OCI-LY3 (cell line): ENCODE measurements at regions not wholly inside any gene's neighbourhood (a gene's known extent, or its start where the extent isn't known, plus 50 kb on each side); places are given as distances from the start of the nearest gene placed in this dataset.

Experiments used
- H2AFZ ChIP-seq: fragments of 200-600, 300-600 bp; shearing (Covaris generic); 2 replicates; pipeline ENCODE4 v1.6.0; 2014; ENCODE audit warnings: antibody characterized with exemption, low read depth, low read length
- H3K27ac ChIP-seq: fragments of 200-600, 300-600 bp; sonication (generic); 2 replicates; pipeline ENCODE4 v1.5.1; 2014; ENCODE audit warnings: mild to moderate bottlenecking, low read length, moderate library complexity, mixed read lengths
- H3K27me3 ChIP-seq: fragments of 200-600, 300-600 bp; sonication (generic); 2 replicates; pipeline ENCODE4 v1.6.1; 2014; ENCODE audit warnings: low read depth, low read length, mixed read lengths
- H3K36me3 ChIP-seq: fragments of 200-600, 300-600 bp; sonication (generic); replicated peaks from 2 replicates; pipeline ENCODE3; 2014; ENCODE audit warnings: low read depth, low read length, mixed read lengths
- H3K4me1 ChIP-seq: fragments of 300-600, 200-600 bp; sonication (generic); 2 replicates; pipeline ENCODE4 v1.6.1; 2014; ENCODE audit warnings: low read length, mixed read lengths
- H3K4me2 ChIP-seq: fragments of 200-600, 300-600 bp; sonication (generic); 2 replicates; pipeline ENCODE4 v1.6.1; 2014; ENCODE audit warnings: low read length, mixed read lengths
- H3K4me3 ChIP-seq: fragments of 300-600, 200-600 bp; sonication (generic); 2 replicates; pipeline ENCODE4 v1.5.1; 2014; ENCODE audit warnings: antibody characterized with exemption, mild to moderate bottlenecking, low read length, moderate library complexity
- H3K79me2 ChIP-seq: fragments of 300-600, 200-600 bp; shearing (Covaris generic); 2 replicates; pipeline ENCODE4 v1.6.1; 2014; ENCODE audit warnings: mild to moderate bottlenecking, low read length, mixed read lengths
- H3K9ac ChIP-seq: fragments of 300-600, 200-600 bp; shearing (Covaris generic); 2 replicates; pipeline ENCODE4 v1.6.0; 2014; ENCODE audit warnings: mild to moderate bottlenecking, low read length, moderate library complexity
- H3K9me3 ChIP-seq: fragments of 200-600, 300-600 bp; shearing (Covaris generic); 2 replicates; pipeline ENCODE4 v1.6.1; 2014; ENCODE audit warnings: low read length, mixed read lengths; ENCODE audit not compliant: insufficient read depth
- H4K20me1 ChIP-seq: fragments of 200-600, 300-600 bp; sonication (generic); 2 replicates; pipeline ENCODE4 v1.6.1; 2016; ENCODE audit warnings: low read length, mixed read lengths; ENCODE audit not compliant: insufficient read depth
- CTCF ChIP-seq: fragments of 200-600, 300-600 bp; sonication (generic); IDR thresholded peaks from 2 replicates; pipeline ENCODE4 v1.5.1; 2014; ENCODE audit warnings: antibody characterized with exemption, low read length, low read depth
- EZH2phosphoT487 ChIP-seq: fragments of 200-600 bp; shearing (Covaris generic); IDR thresholded peaks from 2 replicates; pipeline ENCODE4 v1.6.1; 2018; ENCODE audit warnings: antibody characterized with exemption, mixed run types, low read depth

GRCh38 chr4:35639929-35640328 is 604.4 kb downstream of the ARAP2 start:
- no peak overlapping the region for H2AFZ ChIP-seq
- peaks cover 12% of the 10 kb centered on the region for H3K4me1 ChIP-seq
- H3K4me3 ChIP-seq = no peak overlapping the region
- no peak overlapping the region for H3K9ac ChIP-seq
- TF ChIP-seq CTCF = no peak
- no peak for TF ChIP-seq EZH2phosphoT487
- no peaks in the 10 kb centered on the region for H4K20me1 ChIP-seq
- no peaks in the 10 kb centered on the region for H3K36me3 ChIP-seq
- no peak overlapping the region for H3K27ac ChIP-seq
- no peak overlapping the region for H3K4me2 ChIP-seq
- no peaks in the 10 kb centered on the region for H3K27me3 ChIP-seq
- no peaks in the 10 kb centered on the region for H3K79me2 ChIP-seq
- H3K9me3 ChIP-seq = no peaks in the 10 kb centered on the region

GRCh38 chr4:35643661-35644060 is 600.7 kb downstream of the ARAP2 start:
- TF ChIP-seq EZH2phosphoT487 = no peak
- TF ChIP-seq CTCF = no peak
- no peaks in the 10 kb centered on the region for H4K20me1 ChIP-seq
- H2AFZ ChIP-seq = no peak overlapping the region
- no peaks in the 10 kb centered on the region for H3K27me3 ChIP-seq
- H3K79me2 ChIP-seq = no peaks in the 10 kb centered on the region
- no peaks in the 10 kb centered on the region for H3K36me3 ChIP-seq
- no peak overlapping the region for H3K4me2 ChIP-seq
- no peak overlapping the region for H3K9ac ChIP-seq
- no peaks in the 10 kb centered on the region for H3K9me3 ChIP-seq
- no peak overlapping the region for H3K4me3 ChIP-seq
- peaks cover 12% of the 10 kb centered on the region for H3K4me1 ChIP-seq
- H3K27ac ChIP-seq = no peak overlapping the region; the same call in 1 of the 2 replicates

GRCh38 chr4:35644591-35644990 is 599.7 kb downstream of the ARAP2 start:
- no peaks in the 10 kb centered on the region for H3K27me3 ChIP-seq
- H4K20me1 ChIP-seq = no peaks in the 10 kb centered on the region
- H2AFZ ChIP-seq = no peak overlapping the region
- no peak overlapping the region for H3K9ac ChIP-seq
- H3K36me3 ChIP-seq = no peaks in the 10 kb centered on the region
- H3K4me1 ChIP-seq = peaks cover 12% of the 10 kb centered on the region
- H3K9me3 ChIP-seq = no peaks in the 10 kb centered on the region
- H3K79me2 ChIP-seq = no peaks in the 10 kb centered on the region
- TF ChIP-seq CTCF (no peak), EZH2phosphoT487 (no peak)
- no peak overlapping the region for H3K27ac ChIP-seq
- H3K4me2 ChIP-seq = no peak overlapping the region
- H3K4me3 ChIP-seq = no peak overlapping the region

- Histone ChIP-seq H3K9ac (no peak overlapping the region), H3K9me3 (no peaks in the 10 kb centered on the region), H3K27me3 (no peaks in the 10 kb centered on the region), H3K36me3 (no peaks in the 10 kb centered on the region), H4K20me1 (no peaks in the 10 kb centered on the region), H3K79me2 (no peaks in the 10 kb centered on the region), H3K4me2 (no peak overlapping the region), H3K27ac (no peak overlapping the region), H3K4me1 (peaks cover 3% of the 10 kb centered on the region), H3K4me3 (no peak overlapping the region), H2AFZ (no peak overlapping the region)
- no peak for TF ChIP-seq EZH2phosphoT487
- TF ChIP-seq CTCF = no peak
Observed at GRCh38 chr4:35649011-35649410, 595.3 kb downstream of the ARAP2 start.
